WTC11 (cell line): ENCODE measurements at regions not wholly inside any gene's neighbourhood (a gene's known extent, or its start where the extent isn't known, plus 50 kb on each side); places are given as distances from the start of the nearest gene placed in this dataset.

Experiments used
- JUN ChIP-seq: sonication (generic); formaldehyde crosslinking; IDR thresholded peaks from 2 replicates; pipeline ENCODE4 v1.8.0; 2023; ENCODE audit warnings: mild to moderate bottlenecking, missing genetic modification reagents
- NR2C2 ChIP-seq: sonication (generic); formaldehyde crosslinking; IDR thresholded peaks from 2 replicates; pipeline ENCODE4 v1.8.0; 2022; ENCODE audit warnings: mild to moderate bottlenecking, missing genetic modification reagents
- TF ChIP-seq, protein P1 (sequence below): fragments of 200-600 bp; IDR thresholded peaks from 2 replicates; pipeline ENCODE4 v1.8.0; 2022; ENCODE audit warnings: antibody characterized with exemption
- TF ChIP-seq, protein P2 (sequence below): sonication (generic); formaldehyde crosslinking; IDR thresholded peaks from 2 replicates; pipeline ENCODE4 v1.8.1; 2022; ENCODE audit warnings: low read depth, mild to moderate bottlenecking, moderate library complexity, missing genetic modification reagents, borderline replicate concordance
- TF ChIP-seq, protein P3 (sequence below): sonication (generic); formaldehyde crosslinking; IDR thresholded peaks from 2 replicates; pipeline ENCODE4 v1.8.0; 2022; ENCODE audit warnings: missing genetic modification reagents
- TF ChIP-seq, protein P4 (sequence below): sonication (generic); formaldehyde crosslinking; conservative IDR thresholded peaks from 2 replicates; pipeline ENCODE4 v1.8.1; 2023; ENCODE audit warnings: mild to moderate bottlenecking, low read depth, missing genetic modification reagents, moderate library complexity
- TF ChIP-seq, protein P5 (sequence below): sonication (generic); formaldehyde crosslinking; IDR thresholded peaks from 2 replicates; pipeline ENCODE4 v1.8.1; 2023; ENCODE audit warnings: mild to moderate bottlenecking, missing genetic modification reagents, moderate library complexity
- TF ChIP-seq, protein P6 (sequence below): sonication (generic); formaldehyde crosslinking; IDR thresholded peaks from 2 replicates; pipeline ENCODE4 v1.8.1; 2022; ENCODE audit warnings: mild to moderate bottlenecking, moderate library complexity, missing genetic modification reagents
- TF ChIP-seq, protein P7 (sequence below): sonication (generic); formaldehyde crosslinking; IDR thresholded peaks from 2 replicates; pipeline ENCODE4 v1.8.0; 2022; ENCODE audit warnings: mild to moderate bottlenecking, missing genetic modification reagents

DNA sequence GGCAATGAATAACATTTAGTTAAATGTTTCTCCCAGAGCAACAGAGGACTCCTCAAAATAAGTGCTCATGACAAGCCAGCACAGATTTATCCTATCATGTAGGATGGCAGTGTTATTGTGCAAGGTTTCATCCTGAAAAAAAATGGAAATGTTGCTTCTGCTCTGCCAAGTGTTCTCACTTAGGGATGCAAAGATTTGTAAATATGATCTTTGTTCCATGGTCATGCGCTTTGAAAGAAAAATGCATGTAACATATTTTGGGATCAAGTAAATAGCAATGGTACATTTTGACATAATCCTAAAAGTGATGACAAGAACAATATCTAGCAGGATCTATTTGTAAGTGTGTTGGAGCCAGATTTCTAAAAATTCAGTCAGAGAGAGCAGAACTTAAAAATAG lies 229.5 kb upstream of the CCDC150 start:
- TF ChIP-seq, protein P1, sequence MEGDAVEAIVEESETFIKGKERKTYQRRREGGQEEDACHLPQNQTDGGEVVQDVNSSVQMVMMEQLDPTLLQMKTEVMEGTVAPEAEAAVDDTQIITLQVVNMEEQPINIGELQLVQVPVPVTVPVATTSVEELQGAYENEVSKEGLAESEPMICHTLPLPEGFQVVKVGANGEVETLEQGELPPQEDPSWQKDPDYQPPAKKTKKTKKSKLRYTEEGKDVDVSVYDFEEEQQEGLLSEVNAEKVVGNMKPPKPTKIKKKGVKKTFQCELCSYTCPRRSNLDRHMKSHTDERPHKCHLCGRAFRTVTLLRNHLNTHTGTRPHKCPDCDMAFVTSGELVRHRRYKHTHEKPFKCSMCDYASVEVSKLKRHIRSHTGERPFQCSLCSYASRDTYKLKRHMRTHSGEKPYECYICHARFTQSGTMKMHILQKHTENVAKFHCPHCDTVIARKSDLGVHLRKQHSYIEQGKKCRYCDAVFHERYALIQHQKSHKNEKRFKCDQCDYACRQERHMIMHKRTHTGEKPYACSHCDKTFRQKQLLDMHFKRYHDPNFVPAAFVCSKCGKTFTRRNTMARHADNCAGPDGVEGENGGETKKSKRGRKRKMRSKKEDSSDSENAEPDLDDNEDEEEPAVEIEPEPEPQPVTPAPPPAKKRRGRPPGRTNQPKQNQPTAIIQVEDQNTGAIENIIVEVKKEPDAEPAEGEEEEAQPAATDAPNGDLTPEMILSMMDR, result no peak
- TF ChIP-seq, protein P2, sequence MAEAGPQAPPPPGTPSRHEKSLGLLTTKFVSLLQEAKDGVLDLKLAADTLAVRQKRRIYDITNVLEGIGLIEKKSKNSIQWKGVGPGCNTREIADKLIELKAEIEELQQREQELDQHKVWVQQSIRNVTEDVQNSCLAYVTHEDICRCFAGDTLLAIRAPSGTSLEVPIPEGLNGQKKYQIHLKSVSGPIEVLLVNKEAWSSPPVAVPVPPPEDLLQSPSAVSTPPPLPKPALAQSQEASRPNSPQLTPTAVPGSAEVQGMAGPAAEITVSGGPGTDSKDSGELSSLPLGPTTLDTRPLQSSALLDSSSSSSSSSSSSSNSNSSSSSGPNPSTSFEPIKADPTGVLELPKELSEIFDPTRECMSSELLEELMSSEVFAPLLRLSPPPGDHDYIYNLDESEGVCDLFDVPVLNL (CRISPR knock-in tag), result no peak
- TF ChIP-seq, protein P3, sequence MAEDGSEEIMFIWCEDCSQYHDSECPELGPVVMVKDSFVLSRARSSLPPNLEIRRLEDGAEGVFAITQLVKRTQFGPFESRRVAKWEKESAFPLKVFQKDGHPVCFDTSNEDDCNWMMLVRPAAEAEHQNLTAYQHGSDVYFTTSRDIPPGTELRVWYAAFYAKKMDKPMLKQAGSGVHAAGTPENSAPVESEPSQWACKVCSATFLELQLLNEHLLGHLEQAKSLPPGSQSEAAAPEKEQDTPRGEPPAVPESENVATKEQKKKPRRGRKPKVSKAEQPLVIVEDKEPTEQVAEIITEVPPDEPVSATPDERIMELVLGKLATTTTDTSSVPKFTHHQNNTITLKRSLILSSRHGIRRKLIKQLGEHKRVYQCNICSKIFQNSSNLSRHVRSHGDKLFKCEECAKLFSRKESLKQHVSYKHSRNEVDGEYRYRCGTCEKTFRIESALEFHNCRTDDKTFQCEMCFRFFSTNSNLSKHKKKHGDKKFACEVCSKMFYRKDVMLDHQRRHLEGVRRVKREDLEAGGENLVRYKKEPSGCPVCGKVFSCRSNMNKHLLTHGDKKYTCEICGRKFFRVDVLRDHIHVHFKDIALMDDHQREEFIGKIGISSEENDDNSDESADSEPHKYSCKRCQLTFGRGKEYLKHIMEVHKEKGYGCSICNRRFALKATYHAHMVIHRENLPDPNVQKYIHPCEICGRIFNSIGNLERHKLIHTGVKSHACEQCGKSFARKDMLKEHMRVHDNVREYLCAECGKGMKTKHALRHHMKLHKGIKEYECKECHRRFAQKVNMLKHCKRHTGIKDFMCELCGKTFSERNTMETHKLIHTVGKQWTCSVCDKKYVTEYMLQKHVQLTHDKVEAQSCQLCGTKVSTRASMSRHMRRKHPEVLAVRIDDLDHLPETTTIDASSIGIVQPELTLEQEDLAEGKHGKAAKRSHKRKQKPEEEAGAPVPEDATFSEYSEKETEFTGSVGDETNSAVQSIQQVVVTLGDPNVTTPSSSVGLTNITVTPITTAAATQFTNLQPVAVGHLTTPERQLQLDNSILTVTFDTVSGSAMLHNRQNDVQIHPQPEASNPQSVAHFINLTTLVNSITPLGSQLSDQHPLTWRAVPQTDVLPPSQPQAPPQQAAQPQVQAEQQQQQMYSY (CRISPR knock-in tag), result no peak
- TF ChIP-seq, protein P4, sequence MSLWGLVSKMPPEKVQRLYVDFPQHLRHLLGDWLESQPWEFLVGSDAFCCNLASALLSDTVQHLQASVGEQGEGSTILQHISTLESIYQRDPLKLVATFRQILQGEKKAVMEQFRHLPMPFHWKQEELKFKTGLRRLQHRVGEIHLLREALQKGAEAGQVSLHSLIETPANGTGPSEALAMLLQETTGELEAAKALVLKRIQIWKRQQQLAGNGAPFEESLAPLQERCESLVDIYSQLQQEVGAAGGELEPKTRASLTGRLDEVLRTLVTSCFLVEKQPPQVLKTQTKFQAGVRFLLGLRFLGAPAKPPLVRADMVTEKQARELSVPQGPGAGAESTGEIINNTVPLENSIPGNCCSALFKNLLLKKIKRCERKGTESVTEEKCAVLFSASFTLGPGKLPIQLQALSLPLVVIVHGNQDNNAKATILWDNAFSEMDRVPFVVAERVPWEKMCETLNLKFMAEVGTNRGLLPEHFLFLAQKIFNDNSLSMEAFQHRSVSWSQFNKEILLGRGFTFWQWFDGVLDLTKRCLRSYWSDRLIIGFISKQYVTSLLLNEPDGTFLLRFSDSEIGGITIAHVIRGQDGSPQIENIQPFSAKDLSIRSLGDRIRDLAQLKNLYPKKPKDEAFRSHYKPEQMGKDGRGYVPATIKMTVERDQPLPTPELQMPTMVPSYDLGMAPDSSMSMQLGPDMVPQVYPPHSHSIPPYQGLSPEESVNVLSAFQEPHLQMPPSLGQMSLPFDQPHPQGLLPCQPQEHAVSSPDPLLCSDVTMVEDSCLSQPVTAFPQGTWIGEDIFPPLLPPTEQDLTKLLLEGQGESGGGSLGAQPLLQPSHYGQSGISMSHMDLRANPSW (CRISPR knock-in tag), result no peak
- TF ChIP-seq JUN (CRISPR knock-in tag) (no peak), NR2C2 (CRISPR knock-in tag) (no peak)
- TF ChIP-seq, protein P5, sequence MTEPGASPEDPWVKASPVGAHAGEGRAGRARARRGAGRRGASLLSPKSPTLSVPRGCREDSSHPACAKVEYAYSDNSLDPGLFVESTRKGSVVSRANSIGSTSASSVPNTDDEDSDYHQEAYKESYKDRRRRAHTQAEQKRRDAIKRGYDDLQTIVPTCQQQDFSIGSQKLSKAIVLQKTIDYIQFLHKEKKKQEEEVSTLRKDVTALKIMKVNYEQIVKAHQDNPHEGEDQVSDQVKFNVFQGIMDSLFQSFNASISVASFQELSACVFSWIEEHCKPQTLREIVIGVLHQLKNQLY (CRISPR knock-in tag), result no peak
- TF ChIP-seq, protein P6, sequence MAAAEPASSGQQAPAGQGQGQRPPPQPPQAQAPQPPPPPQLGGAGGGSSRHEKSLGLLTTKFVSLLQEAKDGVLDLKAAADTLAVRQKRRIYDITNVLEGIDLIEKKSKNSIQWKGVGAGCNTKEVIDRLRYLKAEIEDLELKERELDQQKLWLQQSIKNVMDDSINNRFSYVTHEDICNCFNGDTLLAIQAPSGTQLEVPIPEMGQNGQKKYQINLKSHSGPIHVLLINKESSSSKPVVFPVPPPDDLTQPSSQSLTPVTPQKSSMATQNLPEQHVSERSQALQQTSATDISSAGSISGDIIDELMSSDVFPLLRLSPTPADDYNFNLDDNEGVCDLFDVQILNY, result no peak
- TF ChIP-seq, protein P7, sequence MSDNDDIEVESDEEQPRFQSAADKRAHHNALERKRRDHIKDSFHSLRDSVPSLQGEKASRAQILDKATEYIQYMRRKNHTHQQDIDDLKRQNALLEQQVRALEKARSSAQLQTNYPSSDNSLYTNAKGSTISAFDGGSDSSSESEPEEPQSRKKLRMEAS (CRISPR knock-in tag), result no peak
